H9 (cell line): ENCODE measurements at regions not wholly inside any gene's neighbourhood (a gene's known extent, or its start where the extent isn't known, plus 50 kb on each side); places are given as distances from the start of the nearest gene placed in this dataset.

Experiments used
- DNase-seq: peaks from one replicate; pipeline ENCODE4 v3.0.0-alpha.2; 2017
- H2AFZ ChIP-seq: one replicate; pipeline ENCODE4 v1.6.1; 2013; ENCODE audit warnings: mild to moderate bottlenecking, low read length, control low read depth, moderate library complexity
- H2AK5ac ChIP-seq: 2 replicates; pipeline ENCODE4 v1.6.1; 2013; ENCODE audit warnings: low read length, control low read depth, mixed read lengths; ENCODE audit not compliant: insufficient read length
- H2BK120ac ChIP-seq: one replicate; pipeline ENCODE4 v1.6.1; 2013; ENCODE audit warnings: low read depth, mild to moderate bottlenecking, low read length, control low read depth, inconsistent platforms; ENCODE audit not compliant: poor library complexity, severe bottlenecking
- H2BK12ac ChIP-seq: 2 replicates; pipeline ENCODE4 v1.6.1; 2013; ENCODE audit warnings: low read length, control low read depth, mixed read lengths, low read depth; ENCODE audit not compliant: insufficient read length
- H2BK15ac ChIP-seq: 2 replicates; pipeline ENCODE4 v1.6.1; 2013; ENCODE audit warnings: low read depth, low read length, control low read depth
- H2BK20ac ChIP-seq: one replicate; pipeline ENCODE4 v1.6.1; 2013; ENCODE audit warnings: low read depth, mild to moderate bottlenecking, low read length, control low read depth, inconsistent platforms; ENCODE audit not compliant: poor library complexity, severe bottlenecking
- H2BK5ac ChIP-seq: 2 replicates; pipeline ENCODE4 v1.6.1; 2013; ENCODE audit warnings: low read length, control low read depth, mixed read lengths; ENCODE audit not compliant: insufficient read length
- H3K14ac ChIP-seq: 2 replicates; pipeline ENCODE4 v1.6.1; 2013; ENCODE audit warnings: low read length, control low read depth; ENCODE audit not compliant: insufficient read depth
- H3K18ac ChIP-seq: 2 replicates; pipeline ENCODE4 v1.6.1; 2013; ENCODE audit warnings: low read depth, mild to moderate bottlenecking, mixed read lengths, low read length, control low read depth; ENCODE audit not compliant: insufficient read length
- H3K23ac ChIP-seq: 2 replicates; pipeline ENCODE4 v1.6.1; 2013; ENCODE audit warnings: low read length, control low read depth, mixed read lengths, low read depth; ENCODE audit not compliant: insufficient read length
- H3K23me2 ChIP-seq: 2 replicates; pipeline ENCODE4 v1.6.1; 2013; ENCODE audit warnings: low read depth, mild to moderate bottlenecking, mixed read lengths, low read length, control low read depth; ENCODE audit not compliant: insufficient read length, poor library complexity, severe bottlenecking
- H3K27ac ChIP-seq: 2 replicates; pipeline ENCODE4 v1.5.1; 2013; ENCODE audit warnings: low read length, control low read depth, mixed read lengths, low read depth; ENCODE audit not compliant: insufficient read length
- H3K27me3 ChIP-seq: 2 replicates; pipeline ENCODE4 v1.6.1; 2013; ENCODE audit warnings: low read length, control low read depth, inconsistent platforms; ENCODE audit not compliant: insufficient read depth
- H3K4ac ChIP-seq: 2 replicates; pipeline ENCODE4 v1.6.1; 2013; ENCODE audit warnings: low read depth, mild to moderate bottlenecking, control low read depth, inconsistent platforms, low read length, moderate library complexity
- H3K4me1 ChIP-seq: 2 replicates; pipeline ENCODE4 v1.6.1; 2013; ENCODE audit warnings: low read length, control low read depth, inconsistent platforms; ENCODE audit not compliant: insufficient read depth
- H3K4me2 ChIP-seq: 2 replicates; pipeline ENCODE4 v1.6.1; 2013; ENCODE audit warnings: low read length, control low read depth, mixed read lengths; ENCODE audit not compliant: insufficient read length, insufficient read depth
- H3K56ac ChIP-seq: 2 replicates; pipeline ENCODE4 v1.6.1; 2013; ENCODE audit warnings: low read depth, mild to moderate bottlenecking, mixed read lengths, low read length, control low read depth; ENCODE audit not compliant: insufficient read length
- H3K79me1 ChIP-seq: 2 replicates; pipeline ENCODE4 v1.6.1; 2013; ENCODE audit warnings: low read depth, mild to moderate bottlenecking, moderate library complexity, low read length, control low read depth, inconsistent platforms; ENCODE audit not compliant: insufficient read depth, poor library complexity, severe bottlenecking
- H3K79me2 ChIP-seq: 2 replicates; pipeline ENCODE4 v1.6.1; 2013; ENCODE audit warnings: low read length, control low read depth, inconsistent platforms; ENCODE audit not compliant: insufficient read depth
- H3K9ac ChIP-seq: 2 replicates; pipeline ENCODE4 v1.6.1; 2013; ENCODE audit warnings: low read length, control low read depth, mixed read lengths; ENCODE audit not compliant: insufficient read length; ENCODE audit errors: extremely low read depth
- H3K9me3 ChIP-seq: one replicate; pipeline ENCODE4 v1.6.1; 2013; ENCODE audit warnings: low read depth, low read length, inconsistent platforms; ENCODE audit not compliant: control insufficient read depth
- H3T11ph ChIP-seq: one replicate; pipeline ENCODE4 v1.6.1; 2013; ENCODE audit warnings: mild to moderate bottlenecking, low read length, control low read depth, inconsistent platforms
- H4K20me1 ChIP-seq: one replicate; pipeline ENCODE4 v1.6.1; 2013; ENCODE audit not compliant: control insufficient read depth, insufficient read length, insufficient read depth
- H4K5ac ChIP-seq: 2 replicates; pipeline ENCODE4 v1.6.1; 2013; ENCODE audit warnings: low read depth, mild to moderate bottlenecking, mixed read lengths, low read length, control low read depth; ENCODE audit not compliant: insufficient read length
- H4K8ac ChIP-seq: replicated peaks from 2 replicates; pipeline ENCODE4 v1.6.1; 2013; ENCODE audit warnings: low read length, control low read depth, mixed read lengths, low read depth; ENCODE audit not compliant: insufficient read length
- H4K91ac ChIP-seq: 2 replicates; pipeline ENCODE4 v1.6.1; 2013; ENCODE audit warnings: low read depth, mild to moderate bottlenecking, moderate library complexity, mixed read lengths, low read length, control low read depth; ENCODE audit not compliant: insufficient read length
- H3K27ac Mint-ChIP-seq, 3 experiments: 2 replicates in 2 of 3; 3 replicates in 1 of 3; pipeline ENCODE4 v1.8.0; 2020 to 2021; ENCODE audit warnings: mixed read lengths in 3 of 3, mild to moderate bottlenecking in 1 of 3, moderate library complexity in 1 of 3
- H3K27me3 Mint-ChIP-seq: 2 replicates; pipeline ENCODE4 v1.8.0; 2021; ENCODE audit warnings: low read depth, mild to moderate bottlenecking, moderate library complexity, mixed read lengths
- H3K36me3 Mint-ChIP-seq, 3 experiments: 2 replicates in 2 of 3; 3 replicates in 1 of 3; pipeline ENCODE4 v1.8.0; 2020 to 2021; ENCODE audit warnings: low read depth in 3 of 3, mixed read lengths in 3 of 3; ENCODE audit not compliant: insufficient read depth in 1 of 3
- H3K4me1 Mint-ChIP-seq, 2 experiments: 2 replicates each; pipeline ENCODE4 v1.8.0; 2020; ENCODE audit warnings: mixed read lengths in 2 of 2
- H3K4me3 Mint-ChIP-seq, 2 experiments: 2 replicates in 1 of 2; 3 replicates in 1 of 2; pipeline ENCODE4 v1.8.0; 2020 to 2021; ENCODE audit warnings: mild to moderate bottlenecking in 2 of 2, mixed read lengths in 2 of 2, moderate library complexity in 1 of 2
- H3K9me3 Mint-ChIP-seq, 2 experiments: 2 replicates in 1 of 2; 3 replicates in 1 of 2; pipeline ENCODE4 v1.8.0; 2020; ENCODE audit warnings: mild to moderate bottlenecking in 2 of 2, mixed read lengths in 2 of 2, moderate library complexity in 1 of 2
- WGBS: extraction: QIAGEN DNeasy Blood & Tissue Kit; methylation state at CpG from one replicate; pipeline ENCODE4 v1.1.7; 2013; ENCODE audit warnings: missing lambda C conversion rate, low lambda C conversion rate, mixed read lengths; ENCODE audit not compliant: insufficient read length; ENCODE audit errors: extremely low coverage; 5-methylcytosine and 5-hydroxymethylcytosine counted together
- TF ChIP-seq, protein P1 (sequence below): fragments of 200-600 bp; sonication (generic); conservative IDR thresholded peaks from 3 replicates; pipeline ENCODE4 v1.8.0; 2021; ENCODE audit warnings: antibody characterized with exemption, mild to moderate bottlenecking

GRCh38 chr14:97408503-97408902, 611.3 kb downstream of the VRK1 start:
- no peak overlapping the region for H2BK20ac ChIP-seq
- no peaks in the 10 kb centered on the region for H3K9me3 ChIP-seq
- H3K4me1 Mint-ChIP-seq = peaks cover 13 to 15% of the 10 kb centered on the region in 2 experiments
- no peak overlapping the region for H3T11ph ChIP-seq
- no peak overlapping the region for H3K27ac ChIP-seq
- DNase-seq = no peak
- no peak overlapping the region for H3K18ac ChIP-seq
- no peaks in the 10 kb centered on the region for H3K79me2 ChIP-seq
- H2AFZ ChIP-seq = no peak overlapping the region
- no peak overlapping the region for H2AK5ac ChIP-seq
- no peak overlapping the region for H4K5ac ChIP-seq
- TF ChIP-seq, protein P1, sequence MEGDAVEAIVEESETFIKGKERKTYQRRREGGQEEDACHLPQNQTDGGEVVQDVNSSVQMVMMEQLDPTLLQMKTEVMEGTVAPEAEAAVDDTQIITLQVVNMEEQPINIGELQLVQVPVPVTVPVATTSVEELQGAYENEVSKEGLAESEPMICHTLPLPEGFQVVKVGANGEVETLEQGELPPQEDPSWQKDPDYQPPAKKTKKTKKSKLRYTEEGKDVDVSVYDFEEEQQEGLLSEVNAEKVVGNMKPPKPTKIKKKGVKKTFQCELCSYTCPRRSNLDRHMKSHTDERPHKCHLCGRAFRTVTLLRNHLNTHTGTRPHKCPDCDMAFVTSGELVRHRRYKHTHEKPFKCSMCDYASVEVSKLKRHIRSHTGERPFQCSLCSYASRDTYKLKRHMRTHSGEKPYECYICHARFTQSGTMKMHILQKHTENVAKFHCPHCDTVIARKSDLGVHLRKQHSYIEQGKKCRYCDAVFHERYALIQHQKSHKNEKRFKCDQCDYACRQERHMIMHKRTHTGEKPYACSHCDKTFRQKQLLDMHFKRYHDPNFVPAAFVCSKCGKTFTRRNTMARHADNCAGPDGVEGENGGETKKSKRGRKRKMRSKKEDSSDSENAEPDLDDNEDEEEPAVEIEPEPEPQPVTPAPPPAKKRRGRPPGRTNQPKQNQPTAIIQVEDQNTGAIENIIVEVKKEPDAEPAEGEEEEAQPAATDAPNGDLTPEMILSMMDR = no peak
- no peaks in the 10 kb centered on the region; a peak in 1 of 5 replicates for H3K9me3 Mint-ChIP-seq
- H3K14ac ChIP-seq = no peak overlapping the region
- no peak overlapping the region for H3K4ac ChIP-seq
- H4K20me1 ChIP-seq = no peaks in the 10 kb centered on the region
- no peaks in the 10 kb centered on the region for H3K79me1 ChIP-seq
- no peak overlapping the region for H3K56ac ChIP-seq
- H2BK12ac ChIP-seq = no peak overlapping the region
- peaks cover 2% of the 10 kb centered on the region for H3K27me3 Mint-ChIP-seq
- H3K4me1 ChIP-seq = peaks cover 12% of the 10 kb centered on the region; the same call in 1 of the 2 replicates
- no CpG with 5 or more reads among the region's 2 CpGs for WGBS
- no peak overlapping the region for H4K91ac ChIP-seq
- H3K27ac Mint-ChIP-seq = no peak overlapping the region
- H3K9ac ChIP-seq = no peak overlapping the region
- no peak overlapping the region for H3K4me3 Mint-ChIP-seq
- H2BK15ac ChIP-seq = no peak overlapping the region
- no peak overlapping the region for H2BK120ac ChIP-seq
- H2BK5ac ChIP-seq = no peak overlapping the region
- H3K36me3 Mint-ChIP-seq = no peaks in the 10 kb centered on the region
- H3K23ac ChIP-seq = no peak overlapping the region
- H3K4me2 ChIP-seq = no peak overlapping the region
- peaks cover 13% of the 10 kb centered on the region for H3K23me2 ChIP-seq
- no peaks in the 10 kb centered on the region; the same call in 1 of the 2 replicates for H3K27me3 ChIP-seq
- H4K8ac ChIP-seq = no peak overlapping the region
